Gastrocnemius medialis (tissue), 4 donors: ENCODE measurements at regions not wholly inside any gene's neighbourhood (a gene's known extent, or its start where the extent isn't known, plus 50 kb on each side); places are given as distances from the start of the nearest gene placed in this dataset.

ENCODE experiments used
- POLR2A ChIP-seq, 2 donors: fragments of 450-650 bp; IDR thresholded peaks; one replicate each; pipeline ENCODE4 v1.6.1; 2017; ENCODE audit warnings: antibody characterized with exemption in 2 of 2, mild to moderate bottlenecking in 2 of 2, moderate library complexity in 2 of 2
- TF ChIP-seq, protein P1 (sequence below), 5 experiments: fragments of 450-650 bp in 3 of 5; fragments of 200-600 bp in 2 of 5; sonication (generic) in 2 of 5; IDR thresholded peaks in 4 of 5; conservative IDR thresholded peaks in 1 of 5; 1 replicate in 4 of 5; 2 replicates in 1 of 5; pipeline ENCODE4 v1.5.1; 2016 to 2019; ENCODE audit warnings: antibody characterized with exemption in 5 of 5, mild to moderate bottlenecking in 3 of 5, moderate library complexity in 3 of 5

DNA sequence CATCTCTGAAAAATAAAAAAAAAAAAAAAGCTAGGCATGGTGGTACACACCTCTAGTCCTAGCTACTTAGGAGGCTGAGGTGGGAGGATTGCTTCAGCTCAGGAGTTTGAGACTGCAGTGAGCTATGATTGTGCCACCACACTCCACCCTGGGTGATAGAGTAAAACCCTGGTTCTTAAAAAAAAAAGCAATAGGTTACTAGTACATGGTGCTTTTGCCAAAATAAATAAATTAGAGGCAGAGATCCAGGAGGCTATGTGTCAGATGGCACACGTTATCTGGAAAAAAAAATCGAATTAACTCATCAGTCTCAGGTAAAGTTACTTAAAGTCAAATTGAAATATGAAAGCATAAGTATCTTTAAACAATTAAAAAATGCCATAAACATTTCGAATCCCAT, 94.3 kb downstream of the VCX3A start:
- TF ChIP-seq, protein P1, sequence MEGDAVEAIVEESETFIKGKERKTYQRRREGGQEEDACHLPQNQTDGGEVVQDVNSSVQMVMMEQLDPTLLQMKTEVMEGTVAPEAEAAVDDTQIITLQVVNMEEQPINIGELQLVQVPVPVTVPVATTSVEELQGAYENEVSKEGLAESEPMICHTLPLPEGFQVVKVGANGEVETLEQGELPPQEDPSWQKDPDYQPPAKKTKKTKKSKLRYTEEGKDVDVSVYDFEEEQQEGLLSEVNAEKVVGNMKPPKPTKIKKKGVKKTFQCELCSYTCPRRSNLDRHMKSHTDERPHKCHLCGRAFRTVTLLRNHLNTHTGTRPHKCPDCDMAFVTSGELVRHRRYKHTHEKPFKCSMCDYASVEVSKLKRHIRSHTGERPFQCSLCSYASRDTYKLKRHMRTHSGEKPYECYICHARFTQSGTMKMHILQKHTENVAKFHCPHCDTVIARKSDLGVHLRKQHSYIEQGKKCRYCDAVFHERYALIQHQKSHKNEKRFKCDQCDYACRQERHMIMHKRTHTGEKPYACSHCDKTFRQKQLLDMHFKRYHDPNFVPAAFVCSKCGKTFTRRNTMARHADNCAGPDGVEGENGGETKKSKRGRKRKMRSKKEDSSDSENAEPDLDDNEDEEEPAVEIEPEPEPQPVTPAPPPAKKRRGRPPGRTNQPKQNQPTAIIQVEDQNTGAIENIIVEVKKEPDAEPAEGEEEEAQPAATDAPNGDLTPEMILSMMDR (IDR thresholded peaks at IDR 0.05 in 4 of 5, conservative IDR thresholded peaks at IDR 0.05 in 1 of 5) = no peak
- no peak for TF ChIP-seq POLR2A (IDR thresholded peaks at IDR 0.05)
